GM12891 (cell line): ENCODE measurements at regions not wholly inside any gene's neighbourhood (a gene's known extent, or its start where the extent isn't known, plus 50 kb on each side); places are given as distances from the start of the nearest gene placed in this dataset.

Experiments used
- POLR2A ChIP-seq: IDR thresholded peaks from 2 replicates; pipeline ENCODE4 v1.6.1; 2011; ENCODE audit warnings: low read depth, low read length, control low read depth
- POLR2AphosphoS5 ChIP-seq: IDR thresholded peaks from 2 replicates; pipeline ENCODE4 v1.6.1; 2011; ENCODE audit warnings: low read depth, low read length, control low read depth

GRCh38 chr19:46925548-46925950 is 64.8 kb downstream of the ARHGAP35 start:
- TF ChIP-seq POLR2AphosphoS5 (no peak), POLR2A (no peak)
